ENCODE measurements at regions not wholly inside any gene's neighbourhood (a gene's known extent, or its start where the extent isn't known, plus 50 kb on each side); places are given as distances from the start of the nearest gene placed in this dataset.

- no peak for ATAC-seq
- H3K4me3 ChIP-seq = no peak overlapping the region
These were observed 492.3 kb downstream of the CENPC start for GRCh38 chr4:67052814-67053675.

GRCh38 chr4:67051000-67051789 is 494.1 kb downstream of the CENPC start:
- TF ChIP-seq CTCF (IDR thresholded peaks at IDR 0.05) = no peak
- no peaks in the 10 kb centered on the region for H3K36me3 ChIP-seq
- no peaks in the 10 kb centered on the region for H3K4me1 ChIP-seq

More at GRCh38 chr4:67052814-67053675, 492.3 kb downstream of the CENPC start:
- H3K36me3 ChIP-seq = no peaks in the 10 kb centered on the region
- intact Hi-C loops (cut with DNase I) = no loop called here
- DNase-seq = no peak
- no peak for TF ChIP-seq CTCF (IDR thresholded peaks at IDR 0.05)
- H3K27ac ChIP-seq = no peak overlapping the region
- H3K27me3 ChIP-seq = no peaks in the 10 kb centered on the region
- no peaks in the 10 kb centered on the region for H3K9me3 ChIP-seq
- no peaks in the 10 kb centered on the region for H3K4me1 ChIP-seq

GRCh38 chr4:67049446-67049845 is 495.9 kb downstream of the CENPC start:
- ATAC-seq (no peak), DNase-seq (no peak)
- intact Hi-C loops (cut with DNase I) = no loop called here
- H3K4me3 ChIP-seq = no peak overlapping the region
- no peaks in the 10 kb centered on the region for H3K27me3 ChIP-seq
- no peaks in the 10 kb centered on the region for H3K36me3 ChIP-seq
- no peaks in the 10 kb centered on the region for H3K9me3 ChIP-seq
- H3K4me1 ChIP-seq = no peaks in the 10 kb centered on the region
- TF ChIP-seq CTCF (IDR thresholded peaks at IDR 0.05) = no peak
- no peak overlapping the region for H3K27ac ChIP-seq

More at GRCh38 chr4:67051000-67051789, 494.1 kb downstream of the CENPC start:
- ATAC-seq (no peak), DNase-seq (no peak)
- H3K4me3 ChIP-seq = no peak overlapping the region
- H3K27ac ChIP-seq = no peak overlapping the region
- no peaks in the 10 kb centered on the region for H3K27me3 ChIP-seq
- no peaks in the 10 kb centered on the region for H3K9me3 ChIP-seq
- intact Hi-C loops (cut with DNase I) = no loop called here

- Histone ChIP-seq H3K27ac (no peak overlapping the region), H3K4me1 (no peaks in the 10 kb centered on the region), H3K36me3 (no peaks in the 10 kb centered on the region), H3K9me3 (no peaks in the 10 kb centered on the region), H3K4me3 (no peak overlapping the region), H3K27me3 (no peaks in the 10 kb centered on the region)
- ATAC-seq (no peak), DNase-seq (no peak)
- no peak for TF ChIP-seq CTCF (IDR thresholded peaks at IDR 0.05)
- intact Hi-C loops (cut with DNase I) = no loop called here
These were observed 496.8 kb downstream of the CENPC start for GRCh38 chr4:67048530-67048929.

- H3K36me3 ChIP-seq = no peaks in the 10 kb centered on the region
- no peaks in the 10 kb centered on the region for H3K9me3 ChIP-seq
- no peak overlapping the region for H3K4me3 ChIP-seq
- H3K4me1 ChIP-seq = peaks cover 0 to 4% of the 10 kb centered on the region in 2 donors
- H3K27ac ChIP-seq = no peak overlapping the region
- DNase-seq (no peak), ATAC-seq (no peak)
- intact Hi-C loops (cut with DNase I) = no loop called here
- TF ChIP-seq CTCF (IDR thresholded peaks at IDR 0.05) = no peak
- H3K27me3 ChIP-seq = no peaks in the 10 kb centered on the region
These were observed 505.0 kb downstream of the CENPC start for GRCh38 chr4:67040315-67040714.
